Hepatocyte (in vitro differentiated cells): ENCODE measurements at regions not wholly inside any gene's neighbourhood (a gene's known extent, or its start where the extent isn't known, plus 50 kb on each side); places are given as distances from the start of the nearest gene placed in this dataset.

Source experiments
- EZH2 ChIP-seq: fragments of 200-600 bp; sonication (generic); IDR thresholded peaks from 2 replicates; pipeline ENCODE4 v1.6.1; 2016; ENCODE audit warnings: antibody characterized with exemption, mild to moderate bottlenecking, borderline replicate concordance
- TF ChIP-seq, protein P1 (sequence below): fragments of 200-600 bp; sonication (generic); IDR thresholded peaks from 2 replicates; pipeline ENCODE4 v1.5.1; 2016; ENCODE audit warnings: antibody characterized with exemption, mild to moderate bottlenecking; ENCODE audit not compliant: poor library complexity

DNA sequence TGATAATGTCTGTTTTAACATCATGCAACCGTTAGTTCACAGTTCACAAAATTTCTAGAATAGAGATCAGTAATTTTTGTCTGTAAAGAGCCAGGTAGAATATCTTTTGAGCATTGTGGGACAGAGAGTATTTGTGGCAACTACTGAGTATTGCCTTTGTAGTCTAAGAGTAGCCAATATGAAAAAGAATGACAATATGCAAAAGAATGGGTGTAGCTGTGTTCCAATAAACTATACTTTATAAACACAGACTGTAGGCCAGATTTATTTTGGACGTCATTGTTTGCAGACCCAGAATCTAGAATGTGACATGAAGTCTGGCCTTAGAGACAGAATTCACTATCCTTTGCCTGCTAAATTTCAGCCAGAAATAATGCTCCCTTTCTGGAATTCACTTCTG is 694.1 kb upstream of the MMS22L start:
- TF ChIP-seq, protein P1, sequence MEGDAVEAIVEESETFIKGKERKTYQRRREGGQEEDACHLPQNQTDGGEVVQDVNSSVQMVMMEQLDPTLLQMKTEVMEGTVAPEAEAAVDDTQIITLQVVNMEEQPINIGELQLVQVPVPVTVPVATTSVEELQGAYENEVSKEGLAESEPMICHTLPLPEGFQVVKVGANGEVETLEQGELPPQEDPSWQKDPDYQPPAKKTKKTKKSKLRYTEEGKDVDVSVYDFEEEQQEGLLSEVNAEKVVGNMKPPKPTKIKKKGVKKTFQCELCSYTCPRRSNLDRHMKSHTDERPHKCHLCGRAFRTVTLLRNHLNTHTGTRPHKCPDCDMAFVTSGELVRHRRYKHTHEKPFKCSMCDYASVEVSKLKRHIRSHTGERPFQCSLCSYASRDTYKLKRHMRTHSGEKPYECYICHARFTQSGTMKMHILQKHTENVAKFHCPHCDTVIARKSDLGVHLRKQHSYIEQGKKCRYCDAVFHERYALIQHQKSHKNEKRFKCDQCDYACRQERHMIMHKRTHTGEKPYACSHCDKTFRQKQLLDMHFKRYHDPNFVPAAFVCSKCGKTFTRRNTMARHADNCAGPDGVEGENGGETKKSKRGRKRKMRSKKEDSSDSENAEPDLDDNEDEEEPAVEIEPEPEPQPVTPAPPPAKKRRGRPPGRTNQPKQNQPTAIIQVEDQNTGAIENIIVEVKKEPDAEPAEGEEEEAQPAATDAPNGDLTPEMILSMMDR: no peak
- TF ChIP-seq EZH2: no peak
